ENCODE measurements at regions not wholly inside any gene's neighbourhood (a gene's known extent, or its start where the extent isn't known, plus 50 kb on each side); places are given as distances from the start of the nearest gene placed in this dataset.
A peak's percentile ranks its signal among the peaks of the same experiment; 100 is the strongest.
"Not testable (repeated sequence)": the region's sequence is repeated elsewhere in the genome, so short reads cannot be mapped to it uniquely, and the experiment has no call there.

DNA sequence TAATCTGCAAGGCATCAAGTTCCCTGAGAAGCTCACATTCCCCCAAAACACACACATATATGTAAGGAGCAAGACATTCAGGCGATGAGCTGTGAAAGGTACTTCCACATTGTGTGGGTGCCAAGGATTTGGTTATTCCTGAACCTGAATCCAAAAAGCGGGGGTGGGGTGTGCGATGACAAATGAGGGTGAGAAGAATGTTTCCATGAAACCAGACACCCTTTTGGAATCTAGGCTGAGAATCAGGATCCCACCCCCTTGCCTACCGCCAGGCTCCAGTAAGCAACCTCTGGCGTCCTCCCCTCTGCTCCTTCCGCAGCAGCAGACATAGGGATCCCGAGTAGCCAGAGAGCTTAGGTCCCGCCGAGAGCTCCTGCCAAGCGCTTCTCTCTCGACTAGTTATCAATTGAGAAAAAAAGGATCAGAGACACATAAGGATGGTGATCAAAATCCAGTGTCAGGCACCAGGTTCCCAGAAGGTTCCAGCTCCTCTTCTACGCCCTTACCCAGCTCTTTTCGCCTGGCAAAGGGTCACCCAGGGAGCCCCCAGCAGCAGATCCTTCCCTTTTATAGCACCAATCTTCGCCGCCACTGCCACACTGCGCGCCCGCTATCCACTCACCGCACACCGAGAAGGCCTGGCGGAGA is 191.1 kb downstream of the USP22 start:
- H3K27me3 Mint-ChIP-seq (ENCODE audit: low read depth in 3 of 3), result peaks cover 0 to 16% (median 10%) of the 10 kb centered on the region in 3 donors
- H3K9me3 Mint-ChIP-seq, DNase-seq, H3K36me3 Mint-ChIP-seq, H3K27ac Mint-ChIP-seq: not testable (repeated sequence)
- H3K4me1 Mint-ChIP-seq, result peaks cover 21 to 31% of the 10 kb centered on the region in 2 donors
- peak overlapping the region in 4 of 5 donors; percentile 72 to 80 (median 76) for H3K4me3 Mint-ChIP-seq

DNA sequence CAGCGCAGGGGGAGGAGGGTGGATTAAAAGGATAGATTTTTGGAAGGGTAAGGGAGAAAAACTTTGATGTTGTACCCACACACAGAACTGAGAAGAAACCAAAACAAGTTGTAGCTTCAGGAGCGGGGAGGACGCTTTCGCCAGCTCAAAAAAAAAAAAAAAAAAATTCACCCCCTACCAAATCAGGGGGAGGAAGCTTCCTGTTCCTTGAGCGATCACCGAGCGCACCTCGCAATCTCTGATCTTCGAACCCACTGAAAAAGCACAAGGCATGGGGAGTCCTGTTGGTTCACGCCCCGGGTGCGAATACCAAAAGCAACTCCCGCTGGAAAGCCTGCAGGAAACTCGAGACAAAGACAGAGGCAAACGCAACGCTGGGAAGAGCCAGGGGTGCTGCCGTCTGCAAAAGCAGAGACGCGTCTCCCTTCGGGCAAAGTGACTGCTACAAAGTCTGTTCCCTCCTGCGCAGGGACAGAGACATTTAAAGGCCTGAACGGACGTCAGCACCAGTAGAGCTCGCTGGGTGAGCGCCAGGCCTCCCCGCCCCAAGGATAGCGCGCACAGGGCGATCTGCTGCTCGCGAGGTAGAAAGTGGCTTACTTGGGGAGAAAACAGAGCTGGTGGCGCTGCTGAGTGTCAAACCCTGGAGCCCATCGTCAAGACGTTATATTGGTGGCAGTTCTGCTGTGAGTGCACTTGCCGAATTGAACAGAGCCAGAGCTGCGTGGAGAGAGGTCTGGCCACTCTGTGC is 190.4 kb downstream of the USP22 start:
- peaks cover 21 to 31% of the 10 kb centered on the region in 2 donors for H3K4me1 Mint-ChIP-seq
- peak in 2 of 3 donors; percentile 18 to 28 for DNase-seq

DNA sequence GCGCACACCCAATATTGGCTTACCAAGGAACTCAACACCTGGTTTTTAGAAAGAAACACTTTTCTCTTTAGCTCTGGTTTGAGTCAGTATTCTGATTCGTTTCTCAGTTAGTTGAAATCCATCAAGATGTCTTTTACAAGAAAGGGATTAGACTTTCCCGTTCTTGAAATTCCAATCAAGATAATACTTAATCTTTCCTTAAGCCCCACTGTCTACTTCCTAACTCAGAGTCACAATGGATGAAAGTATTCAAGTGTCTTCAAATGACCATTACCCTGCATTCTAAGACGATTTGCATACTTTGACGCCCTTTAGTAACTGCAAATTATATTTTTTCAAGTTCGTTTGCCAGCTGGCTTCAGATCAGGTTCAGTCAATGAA is 189.8 kb downstream of the USP22 start:
- Mint-ChIP-seq H3K4me3 (peak overlapping the region in 4 of 5 donors; percentile 72 to 80 (median 76)), H3K27ac (no peak overlapping the region), H3K4me1 (peaks cover 21 to 31% of the 10 kb centered on the region in 2 donors), H3K36me3 (no peaks in the 10 kb centered on the region), H3K9me3 (no peaks in the 10 kb centered on the region), H3K27me3 (ENCODE audit: low read depth in 3 of 3) (peaks cover 0 to 18% (median 10%) of the 10 kb centered on the region in 3 donors)
- no peak for DNase-seq

More for the DNA sequence above, 190.4 kb downstream of the USP22 start:
- Mint-ChIP-seq H3K27me3 (ENCODE audit: low read depth in 3 of 3) (peaks cover 0 to 16% (median 10%) of the 10 kb centered on the region in 3 donors), H3K4me3 (peak overlapping the region in 4 of 5 donors; percentile 72 to 80 (median 76)), H3K36me3 (no peaks in the 10 kb centered on the region), H3K27ac (peak overlapping the region in 1 of 6 donors; percentile 46), H3K9me3 (no peaks in the 10 kb centered on the region)

- H3K27me3 Mint-ChIP-seq (ENCODE audit: low read depth in 3 of 3), result peaks cover 0 to 16% (median 9%) of the 10 kb centered on the region in 3 donors
- DNase-seq, H3K9me3 Mint-ChIP-seq, H3K36me3 Mint-ChIP-seq, H3K27ac Mint-ChIP-seq, H3K4me3 Mint-ChIP-seq: not testable (repeated sequence)
- H3K4me1 Mint-ChIP-seq, result peaks cover 19 to 22% of the 10 kb centered on the region in 2 donors
These were observed 186.8 kb downstream of the USP22 start for GRCh38 chr17:20855910-20856470.

- H3K27ac Mint-ChIP-seq; H3K4me3 Mint-ChIP-seq; H3K27me3 Mint-ChIP-seq (ENCODE audit: low read depth in 3 of 3); DNase-seq; H3K9me3 Mint-ChIP-seq; H3K4me1 Mint-ChIP-seq; H3K36me3 Mint-ChIP-seq: not testable (repeated sequence)
These were observed 176.2 kb downstream of the USP22 start for GRCh38 chr17:20866444-20867209.

GRCh38 chr17:20867436-20867937 is 175.3 kb downstream of the USP22 start:
- H3K9me3 Mint-ChIP-seq; H3K4me1 Mint-ChIP-seq; H3K4me3 Mint-ChIP-seq; H3K36me3 Mint-ChIP-seq; H3K27ac Mint-ChIP-seq; DNase-seq; H3K27me3 Mint-ChIP-seq (ENCODE audit: low read depth in 3 of 3): not testable (repeated sequence)

DNA sequence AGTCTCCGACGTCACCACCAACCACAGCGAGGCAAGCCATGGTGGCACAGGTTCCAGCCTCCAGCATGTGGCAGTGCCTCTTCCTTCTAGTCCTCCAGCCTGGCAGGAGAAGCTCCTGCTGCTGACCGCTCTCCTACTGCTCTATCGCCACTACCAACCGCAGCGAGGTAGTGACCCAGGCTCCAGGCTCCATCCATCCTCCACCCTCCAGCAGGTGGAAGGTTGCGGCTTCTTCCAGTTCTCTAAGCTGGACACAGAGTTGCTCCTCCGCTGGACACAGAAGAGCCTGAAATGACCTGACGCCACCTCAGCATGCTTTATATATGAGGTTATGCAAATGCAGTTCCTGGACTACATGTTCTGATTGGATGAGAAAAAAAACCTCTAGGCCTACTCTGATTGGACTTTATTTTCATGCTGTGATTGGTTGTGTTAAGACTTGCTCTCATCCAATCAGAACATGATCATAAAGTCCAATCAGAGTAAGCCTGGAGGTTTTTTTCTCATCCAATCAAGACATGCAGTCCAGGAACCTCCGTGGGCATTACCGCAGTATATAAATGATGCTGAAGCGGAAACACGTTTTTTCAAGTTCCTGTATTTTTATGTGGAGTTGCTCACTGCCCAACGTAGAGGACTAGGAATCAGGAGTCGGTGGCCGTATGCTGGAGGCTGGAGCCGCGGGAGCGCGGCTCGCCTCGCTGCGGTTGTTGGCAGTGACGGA is 174.7 kb downstream of the USP22 start:
- DNase-seq; H3K9me3 Mint-ChIP-seq; H3K4me3 Mint-ChIP-seq; H3K27me3 Mint-ChIP-seq (ENCODE audit: low read depth in 3 of 3); H3K4me1 Mint-ChIP-seq; H3K36me3 Mint-ChIP-seq; H3K27ac Mint-ChIP-seq: not testable (repeated sequence)

DNA sequence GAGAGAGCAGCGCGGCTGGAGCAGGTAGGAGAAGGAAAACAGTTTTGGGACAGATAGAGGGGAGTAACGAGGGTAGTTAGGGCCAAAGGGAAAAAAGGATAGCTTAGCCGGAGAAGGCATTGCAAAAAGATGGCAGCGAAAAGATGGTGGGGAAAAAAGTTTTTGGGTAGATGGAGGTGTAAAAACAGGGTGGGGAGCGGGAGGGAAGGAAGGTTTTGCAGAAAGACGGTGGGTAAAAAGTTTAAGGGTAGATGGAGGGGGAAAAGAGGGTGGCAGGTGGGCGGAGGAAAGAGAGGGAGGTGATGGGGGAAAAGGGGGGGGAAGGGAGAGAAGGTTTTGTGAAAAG is 174.2 kb downstream of the USP22 start:
- DNase-seq; H3K27me3 Mint-ChIP-seq (ENCODE audit: low read depth in 3 of 3); H3K4me1 Mint-ChIP-seq; H3K36me3 Mint-ChIP-seq; H3K27ac Mint-ChIP-seq; H3K9me3 Mint-ChIP-seq; H3K4me3 Mint-ChIP-seq: not testable (repeated sequence)

DNA sequence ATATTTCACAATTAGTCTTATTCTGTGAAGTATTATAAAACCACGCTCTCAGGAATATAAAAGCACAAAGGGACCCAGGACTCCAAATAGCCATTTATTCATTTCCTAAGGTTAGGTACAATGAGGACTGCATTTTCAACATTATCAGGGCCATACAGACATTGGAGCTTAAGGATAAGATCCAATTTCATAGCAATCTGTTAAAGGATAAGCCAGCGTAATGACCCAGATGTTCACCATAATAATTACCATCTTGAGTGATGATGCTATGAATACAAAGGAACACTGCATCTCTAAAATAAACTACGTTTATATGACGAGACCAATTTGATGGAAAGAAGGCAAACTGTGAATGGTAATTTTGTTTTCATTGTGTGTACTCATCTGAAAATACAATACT is 169.6 kb downstream of the USP22 start:
- not testable (repeated sequence) for H3K36me3 Mint-ChIP-seq, DNase-seq, H3K4me3 Mint-ChIP-seq, H3K9me3 Mint-ChIP-seq, H3K27ac Mint-ChIP-seq, H3K4me1 Mint-ChIP-seq
- peaks cover 5 to 21% (median 6%) of the 10 kb centered on the region in 3 donors for H3K27me3 Mint-ChIP-seq (ENCODE audit: low read depth in 3 of 3)

DNA sequence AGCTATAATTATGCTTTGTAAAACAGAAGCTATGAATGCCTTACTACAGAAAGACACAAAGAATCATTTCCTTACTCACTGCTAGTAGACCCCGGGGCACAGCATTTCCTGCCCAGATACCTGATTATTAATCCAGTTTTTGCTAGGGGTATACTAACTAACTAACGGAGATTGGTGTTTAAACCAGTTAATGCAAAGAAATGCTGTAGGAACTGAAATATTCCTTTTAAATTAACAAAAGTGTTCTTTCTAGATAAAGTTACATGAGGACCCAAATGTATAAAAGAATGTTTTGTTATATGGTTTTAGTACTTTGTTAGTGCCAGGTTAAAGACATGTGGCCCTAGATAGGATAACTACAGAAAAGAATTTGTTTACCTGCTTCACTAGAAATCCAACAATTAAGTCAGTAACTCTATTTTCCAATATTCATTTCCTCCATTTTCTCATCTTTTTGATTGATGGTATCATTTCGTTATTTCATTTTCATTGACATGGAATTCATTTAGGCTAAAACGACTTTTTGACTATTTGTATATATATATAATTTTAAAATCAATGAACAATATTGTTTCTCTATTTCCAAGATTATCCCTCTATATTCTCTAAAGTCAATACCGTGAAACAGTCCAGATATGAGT is 169.0 kb downstream of the USP22 start:
- H3K36me3 Mint-ChIP-seq, H3K4me1 Mint-ChIP-seq, H3K27ac Mint-ChIP-seq, H3K9me3 Mint-ChIP-seq, DNase-seq, H3K4me3 Mint-ChIP-seq: not testable (repeated sequence)
- H3K27me3 Mint-ChIP-seq (ENCODE audit: low read depth in 3 of 3), result peaks cover 5 to 23% (median 7%) of the 10 kb centered on the region in 3 donors

- H3K27me3 Mint-ChIP-seq (ENCODE audit: low read depth in 3 of 3), result peaks cover 7 to 29% (median 7%) of the 10 kb centered on the region in 3 donors
- not testable (repeated sequence) for H3K27ac Mint-ChIP-seq, H3K36me3 Mint-ChIP-seq, DNase-seq, H3K4me3 Mint-ChIP-seq, H3K9me3 Mint-ChIP-seq, H3K4me1 Mint-ChIP-seq
These were observed 165.4 kb downstream of the USP22 start for GRCh38 chr17:20877384-20877783.

- H3K4me1 Mint-ChIP-seq, result no peaks in the 10 kb centered on the region
- no peak overlapping the region for H3K4me3 Mint-ChIP-seq
- H3K9me3 Mint-ChIP-seq, result no peaks in the 10 kb centered on the region
These were observed 152.5 kb downstream of the USP22 start for GRCh38 chr17:20890338-20890737.

DNA sequence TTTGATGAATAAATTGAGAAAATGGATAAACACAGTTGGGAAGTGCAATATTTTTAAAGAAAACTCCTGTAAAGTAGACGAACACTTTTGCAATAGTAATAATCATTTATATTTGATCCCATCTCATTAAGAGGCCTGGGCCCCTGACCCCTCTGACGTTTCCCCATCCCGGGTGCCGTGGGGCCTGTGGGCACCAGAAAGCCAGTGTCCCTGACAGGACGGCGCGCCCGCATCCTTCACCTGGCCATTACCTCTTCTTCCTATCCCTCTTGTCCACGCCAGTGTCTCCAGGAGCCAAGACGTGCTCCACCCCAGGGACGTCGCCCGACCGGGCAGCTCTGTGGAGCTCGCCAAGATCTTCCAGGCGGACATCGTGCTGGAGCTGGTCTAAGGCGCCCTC is 147.4 kb downstream of the USP22 start:
- not testable (repeated sequence) for H3K4me3 Mint-ChIP-seq, DNase-seq, H3K4me1 Mint-ChIP-seq, H3K27ac Mint-ChIP-seq, H3K36me3 Mint-ChIP-seq, H3K9me3 Mint-ChIP-seq
- peaks cover 0 to 15% (median 3%) of the 10 kb centered on the region in 3 donors for H3K27me3 Mint-ChIP-seq (ENCODE audit: low read depth in 3 of 3)

More at GRCh38 chr17:20890338-20890737, 152.5 kb downstream of the USP22 start:
- H3K27ac Mint-ChIP-seq, result no peak overlapping the region
- peaks cover 0 to 7% (median 2%) of the 10 kb centered on the region in 3 donors for H3K27me3 Mint-ChIP-seq (ENCODE audit: low read depth in 3 of 3)
- H3K36me3 Mint-ChIP-seq, result no peaks in the 10 kb centered on the region
- no peak for DNase-seq
